DMS114 treated with DMSO at 0.1 percent for 48 hours (cell line): ENCODE measurements at regions not wholly inside any gene's neighbourhood (a gene's known extent, or its start where the extent isn't known, plus 50 kb on each side); places are given as distances from the start of the nearest gene placed in this dataset.
"Not testable (repeated sequence)": the region's sequence is repeated elsewhere in the genome, so short reads cannot be mapped to it uniquely, and the experiment has no call there.

Source experiments
- DNase-seq: peaks from one replicate; lab custom pipeline; 2025; ENCODE audit not compliant: unreplicated experiment; lab: John Stamatoyannopoulos, UW

- no peak for DNase-seq
Measured at GRCh38 chr3:81816473-81817250, 55.2 kb upstream of the GBE1 start.

DNA sequence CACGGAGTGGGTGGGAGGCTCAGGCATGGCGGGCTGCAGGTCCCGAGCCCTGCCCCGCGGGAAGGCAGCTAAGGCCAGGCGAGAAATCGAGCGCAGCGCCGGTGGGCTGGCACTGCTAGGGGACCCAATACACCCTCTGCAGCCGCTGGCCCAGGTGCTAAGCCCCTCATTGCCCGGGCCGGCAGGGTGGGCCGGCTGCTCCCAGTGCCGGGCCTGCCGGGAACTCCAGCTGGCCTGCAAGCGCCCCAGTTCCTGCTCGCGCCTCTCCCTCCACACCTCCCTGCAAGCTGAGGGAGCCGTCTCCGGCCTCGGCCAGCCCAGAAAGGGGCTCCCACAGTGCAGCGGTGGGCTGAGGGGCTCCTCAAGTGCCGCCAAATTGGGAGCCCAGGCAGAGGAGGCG, 50.7 kb upstream of the GBE1 start:
- DNase-seq, result not testable (repeated sequence)
